ENCODE measurements at regions not wholly inside any gene's neighbourhood (a gene's known extent, or its start where the extent isn't known, plus 50 kb on each side); places are given as distances from the start of the nearest gene placed in this dataset.

- TF ChIP-seq ELK4 (IDR thresholded peaks at IDR 0.05; ENCODE audit: borderline replicate concordance, low read depth, low read length) (no peak), YY1 (tag by site-specific recombination; IDR thresholded peaks at IDR 0.05) (no peak), ZNF544 (tag by site-specific recombination; IDR thresholded peaks at IDR 0.05) (no peak), REST (tag by site-specific recombination; IDR thresholded peaks at IDR 0.05) (no peak), ZBTB26 (tag by site-specific recombination; optimal IDR thresholded peaks at IDR 0.05) (no peak), ZNF24 (tag by site-specific recombination; IDR thresholded peaks at IDR 0.05) (no peak), KLF17 (tag by site-specific recombination; IDR thresholded peaks at IDR 0.05) (no peak), CTCF (tag by site-specific recombination; IDR thresholded peaks at IDR 0.05) (no peak), ZNF175 (tag by site-specific recombination; IDR thresholded peaks at IDR 0.05) (no peak), ZNF488 (tag by site-specific recombination; IDR thresholded peaks at IDR 0.05) (no peak)
These were observed 65.3 kb upstream of the JCAD start for GRCh38 chr10:30124704-30125103.

Data from HEK293 (cell line).